ENCODE measurements at regions not wholly inside any gene's neighbourhood (a gene's known extent, or its start where the extent isn't known, plus 50 kb on each side); places are given as distances from the start of the nearest gene placed in this dataset.

GRCh38 chr11:32039149-32039548 lies 51.7 kb upstream of the RCN1 start:
- DNase-seq (ENCODE audit: low read depth in 1 of 2, low spot score in 1 of 2) = no peak

GRCh38 chr11:32034680-32035079 lies 56.2 kb upstream of the RCN1 start:
- no peak for DNase-seq (ENCODE audit: low read depth in 1 of 2, low spot score in 1 of 2)

GRCh38 chr11:32034149-32034548 lies 56.7 kb upstream of the RCN1 start:
- no peak for DNase-seq (ENCODE audit: low read depth in 1 of 2, low spot score in 1 of 2)

- no peak for DNase-seq (ENCODE audit: low read depth in 1 of 2, low spot score in 1 of 2)
Observed at GRCh38 chr11:32033491-32033890, 57.4 kb upstream of the RCN1 start.

- no peak for DNase-seq (ENCODE audit: low read depth in 1 of 2, low spot score in 1 of 2)
Observed at GRCh38 chr11:32033067-32033466, 57.8 kb upstream of the RCN1 start.

GRCh38 chr11:32032478-32032877 lies 58.4 kb upstream of the RCN1 start:
- no peak for DNase-seq (ENCODE audit: low read depth in 1 of 2, low spot score in 1 of 2)

- no peak for DNase-seq (ENCODE audit: low read depth in 1 of 2, low spot score in 1 of 2)
Observed at GRCh38 chr11:32032052-32032451, 58.8 kb upstream of the RCN1 start.

GRCh38 chr11:32030875-32031503 lies 59.9 kb upstream of the RCN1 start:
- DNase-seq (ENCODE audit: low read depth in 1 of 2, low spot score in 1 of 2) = no peak

- DNase-seq (ENCODE audit: low read depth in 1 of 2, low spot score in 1 of 2) = no peak
Observed at GRCh38 chr11:32029721-32030120, 61.2 kb upstream of the RCN1 start.

GRCh38 chr11:32028201-32028600 lies 62.7 kb upstream of the RCN1 start:
- no peak for DNase-seq (ENCODE audit: low read depth in 1 of 2, low spot score in 1 of 2)

- DNase-seq (ENCODE audit: low read depth in 1 of 2, low spot score in 1 of 2) = no peak
Observed at GRCh38 chr11:32026766-32027165, 64.1 kb upstream of the RCN1 start.

GRCh38 chr11:32024948-32025347 lies 65.9 kb upstream of the RCN1 start:
- DNase-seq (ENCODE audit: low read depth in 1 of 2, low spot score in 1 of 2) = no peak

- no peak for DNase-seq (ENCODE audit: low read depth in 1 of 2, low spot score in 1 of 2)
Observed at GRCh38 chr11:32023370-32024305, 67.2 kb upstream of the RCN1 start.

GRCh38 chr11:32018672-32019071 lies 72.2 kb upstream of the RCN1 start:
- DNase-seq (ENCODE audit: low read depth in 1 of 2, low spot score in 1 of 2) = no peak

- no peak for DNase-seq (ENCODE audit: low read depth in 1 of 2, low spot score in 1 of 2)
Observed at GRCh38 chr11:32016111-32016510, 74.8 kb upstream of the RCN1 start.

- DNase-seq (ENCODE audit: low read depth in 1 of 2, low spot score in 1 of 2) = no peak
Observed at GRCh38 chr11:32015427-32015826, 75.4 kb upstream of the RCN1 start.

GRCh38 chr11:32013603-32014002 lies 77.3 kb upstream of the RCN1 start:
- no peak for DNase-seq (ENCODE audit: low read depth in 1 of 2, low spot score in 1 of 2)

- no peak for DNase-seq (ENCODE audit: low read depth in 1 of 2, low spot score in 1 of 2)
Observed at GRCh38 chr11:32012049-32012448, 78.8 kb upstream of the RCN1 start.

GRCh38 chr11:32008880-32009551 lies 81.9 kb upstream of the RCN1 start:
- DNase-seq (ENCODE audit: low read depth in 1 of 2, low spot score in 1 of 2) = no peak

GRCh38 chr11:32006799-32007388 lies 84.0 kb upstream of the RCN1 start:
- no peak for DNase-seq (ENCODE audit: low read depth in 1 of 2, low spot score in 1 of 2)

GRCh38 chr11:32005786-32006416 lies 85.0 kb upstream of the RCN1 start:
- DNase-seq (ENCODE audit: low read depth in 1 of 2, low spot score in 1 of 2) = no peak
